ENCODE measurements at regions not wholly inside any gene's neighbourhood (a gene's known extent, or its start where the extent isn't known, plus 50 kb on each side); places are given as distances from the start of the nearest gene placed in this dataset.

GRCh38 chr5:2175842-2176404 lies 293.2 kb upstream of the IRX4 start:
- ChIA-PET CTCF (no interaction called here), POLR2A (no interaction called here)
- Histone ChIP-seq H3K36me3 (ENCODE audit: control insufficient read depth in 4 of 4, insufficient read depth in 4 of 4, low read length in 3 of 4) (no peaks in the 10 kb centered on the region), H3K27me3 (replicated peaks in 2 of 5; ENCODE audit: control insufficient read depth in 4 of 5, insufficient read depth in 5 of 5, low read length in 4 of 5) (peaks cover 0 to 27% (median 4%) of the 10 kb centered on the region in 5 experiments), H3K4me3 (ENCODE audit: control insufficient read depth in 1 of 7, extremely low read depth in 1 of 7, insufficient read depth in 4 of 7, low read depth in 2 of 7, low read length in 6 of 7) (no peak overlapping the region), H3K9me3 (ENCODE audit: control extremely low read depth in 1 of 5, control insufficient read depth in 4 of 5, insufficient read depth in 2 of 5, low read depth in 1 of 5, low read length in 4 of 5) (no peaks in the 10 kb centered on the region), H3K27ac (ENCODE audit: insufficient read depth in 1 of 2, low read depth in 1 of 2, low read length in 2 of 2, poor library complexity in 1 of 2, severe bottlenecking in 2 of 2) (no peak overlapping the region), H3K4me1 (ENCODE audit: control extremely low read depth in 1 of 4, control insufficient read depth in 4 of 4, insufficient read depth in 4 of 4, low read length in 3 of 4) (no peaks in the 10 kb centered on the region)
- no peak for DNase-seq
- 92% methylated on average over 22 of the region's 29 CpGs for WGBS (ENCODE audit: insufficient coverage)

GRCh38 chr5:2175041-2175440 lies 292.3 kb upstream of the IRX4 start:
- no peak for DNase-seq
- WGBS (ENCODE audit: insufficient coverage) = 100% methylated on average over 3 of the region's 14 CpGs
- Histone ChIP-seq H3K9me3 (ENCODE audit: control extremely low read depth in 1 of 5, control insufficient read depth in 4 of 5, insufficient read depth in 2 of 5, low read depth in 1 of 5, low read length in 4 of 5) (no peaks in the 10 kb centered on the region), H3K27me3 (replicated peaks in 2 of 5; ENCODE audit: control insufficient read depth in 4 of 5, insufficient read depth in 5 of 5, low read length in 4 of 5) (peaks cover 0 to 27% (median 4%) of the 10 kb centered on the region in 5 experiments), H3K4me3 (ENCODE audit: control insufficient read depth in 1 of 7, extremely low read depth in 1 of 7, insufficient read depth in 4 of 7, low read depth in 2 of 7, low read length in 6 of 7) (no peak overlapping the region), H3K27ac (ENCODE audit: insufficient read depth in 1 of 2, low read depth in 1 of 2, low read length in 2 of 2, poor library complexity in 1 of 2, severe bottlenecking in 2 of 2) (no peak overlapping the region), H3K4me1 (ENCODE audit: control extremely low read depth in 1 of 4, control insufficient read depth in 4 of 4, insufficient read depth in 4 of 4, low read length in 3 of 4) (no peaks in the 10 kb centered on the region), H3K36me3 (ENCODE audit: control insufficient read depth in 4 of 4, insufficient read depth in 4 of 4, low read length in 3 of 4) (no peaks in the 10 kb centered on the region)
- ChIA-PET POLR2A (no interaction called here), CTCF (no interaction called here)

GRCh38 chr5:2174538-2174937 lies 291.8 kb upstream of the IRX4 start:
- H3K27me3 ChIP-seq (replicated peaks in 2 of 5; ENCODE audit: control insufficient read depth in 4 of 5, insufficient read depth in 5 of 5, low read length in 4 of 5) = peaks cover 0 to 27% (median 4%) of the 10 kb centered on the region in 5 experiments
- ChIA-PET POLR2A (no interaction called here), CTCF (no interaction called here)
- H3K4me1 ChIP-seq (ENCODE audit: control extremely low read depth in 1 of 4, control insufficient read depth in 4 of 4, insufficient read depth in 4 of 4, low read length in 3 of 4) = no peaks in the 10 kb centered on the region
- no peak for DNase-seq
- no peaks in the 10 kb centered on the region for H3K9me3 ChIP-seq (ENCODE audit: control extremely low read depth in 1 of 5, control insufficient read depth in 4 of 5, insufficient read depth in 2 of 5, low read depth in 1 of 5, low read length in 4 of 5)
- no peaks in the 10 kb centered on the region for H3K36me3 ChIP-seq (ENCODE audit: control insufficient read depth in 4 of 4, insufficient read depth in 4 of 4, low read length in 3 of 4)
- 98% methylated on average over 5 of the region's 10 CpGs for WGBS (ENCODE audit: insufficient coverage)
- no peak overlapping the region for H3K27ac ChIP-seq (ENCODE audit: insufficient read depth in 1 of 2, low read depth in 1 of 2, low read length in 2 of 2, poor library complexity in 1 of 2, severe bottlenecking in 2 of 2)
- H3K4me3 ChIP-seq (ENCODE audit: control insufficient read depth in 1 of 7, extremely low read depth in 1 of 7, insufficient read depth in 4 of 7, low read depth in 2 of 7, low read length in 6 of 7) = no peak overlapping the region

GRCh38 chr5:2173151-2173834 lies 290.6 kb upstream of the IRX4 start:
- CTCF ChIA-PET = no interaction called here
- Histone ChIP-seq H3K9me3 (ENCODE audit: control extremely low read depth in 1 of 5, control insufficient read depth in 4 of 5, insufficient read depth in 2 of 5, low read depth in 1 of 5, low read length in 4 of 5) (no peaks in the 10 kb centered on the region), H3K27ac (ENCODE audit: insufficient read depth in 1 of 2, low read depth in 1 of 2, low read length in 2 of 2, poor library complexity in 1 of 2, severe bottlenecking in 2 of 2) (no peak overlapping the region), H3K4me1 (ENCODE audit: control extremely low read depth in 1 of 4, control insufficient read depth in 4 of 4, insufficient read depth in 4 of 4, low read length in 3 of 4) (no peaks in the 10 kb centered on the region), H3K27me3 (replicated peaks in 2 of 5; ENCODE audit: control insufficient read depth in 4 of 5, insufficient read depth in 5 of 5, low read length in 4 of 5) (peaks cover 0 to 27% (median 4%) of the 10 kb centered on the region in 5 experiments), H3K4me3 (ENCODE audit: control insufficient read depth in 1 of 7, extremely low read depth in 1 of 7, insufficient read depth in 4 of 7, low read depth in 2 of 7, low read length in 6 of 7) (no peak overlapping the region), H3K36me3 (ENCODE audit: control insufficient read depth in 4 of 4, insufficient read depth in 4 of 4, low read length in 3 of 4) (no peaks in the 10 kb centered on the region)
- no peak for DNase-seq
- POLR2A ChIA-PET = no interaction called here
- 49% methylated on average over 10 of the region's 11 CpGs for WGBS (ENCODE audit: insufficient coverage)

- no peaks in the 10 kb centered on the region for H3K36me3 ChIP-seq (ENCODE audit: control insufficient read depth in 4 of 4, insufficient read depth in 4 of 4, low read length in 3 of 4)
- H3K4me3 ChIP-seq (ENCODE audit: control insufficient read depth in 1 of 7, extremely low read depth in 1 of 7, insufficient read depth in 4 of 7, low read depth in 2 of 7, low read length in 6 of 7) = no peak overlapping the region
- H3K9me3 ChIP-seq (ENCODE audit: control extremely low read depth in 1 of 5, control insufficient read depth in 4 of 5, insufficient read depth in 2 of 5, low read depth in 1 of 5, low read length in 4 of 5) = no peaks in the 10 kb centered on the region
- no peaks in the 10 kb centered on the region for H3K4me1 ChIP-seq (ENCODE audit: control extremely low read depth in 1 of 4, control insufficient read depth in 4 of 4, insufficient read depth in 4 of 4, low read length in 3 of 4)
- CTCF ChIA-PET = no interaction called here
- WGBS (ENCODE audit: insufficient coverage) = 99% methylated on average over 5 of the region's 5 CpGs
- H3K27me3 ChIP-seq (replicated peaks in 2 of 5; ENCODE audit: control insufficient read depth in 4 of 5, insufficient read depth in 5 of 5, low read length in 4 of 5) = peaks cover 0 to 27% (median 4%) of the 10 kb centered on the region in 5 experiments
- H3K27ac ChIP-seq (ENCODE audit: insufficient read depth in 1 of 2, low read depth in 1 of 2, low read length in 2 of 2, poor library complexity in 1 of 2, severe bottlenecking in 2 of 2) = no peak overlapping the region
- POLR2A ChIA-PET = no interaction called here
- no peak for DNase-seq
These were observed 289.7 kb upstream of the IRX4 start for GRCh38 chr5:2172471-2172870.

GRCh38 chr5:2170761-2171160 lies 288.0 kb upstream of the IRX4 start:
- 75% methylated on average over 7 of the region's 7 CpGs for WGBS (ENCODE audit: insufficient coverage)
- ChIA-PET POLR2A (no interaction called here), CTCF (no interaction called here)
- H3K9me3 ChIP-seq (ENCODE audit: control extremely low read depth in 1 of 5, control insufficient read depth in 4 of 5, insufficient read depth in 2 of 5, low read depth in 1 of 5, low read length in 4 of 5) = no peaks in the 10 kb centered on the region
- H3K27ac ChIP-seq (ENCODE audit: insufficient read depth in 1 of 2, low read depth in 1 of 2, low read length in 2 of 2, poor library complexity in 1 of 2, severe bottlenecking in 2 of 2) = no peak overlapping the region
- H3K27me3 ChIP-seq (replicated peaks in 2 of 5; ENCODE audit: control insufficient read depth in 4 of 5, insufficient read depth in 5 of 5, low read length in 4 of 5) = peaks cover 0 to 25% (median 4%) of the 10 kb centered on the region in 5 experiments
- no peaks in the 10 kb centered on the region for H3K36me3 ChIP-seq (ENCODE audit: control insufficient read depth in 4 of 4, insufficient read depth in 4 of 4, low read length in 3 of 4)
- DNase-seq = no peak
- H3K4me1 ChIP-seq (ENCODE audit: control extremely low read depth in 1 of 4, control insufficient read depth in 4 of 4, insufficient read depth in 4 of 4, low read length in 3 of 4) = no peaks in the 10 kb centered on the region
- no peak overlapping the region for H3K4me3 ChIP-seq (ENCODE audit: control insufficient read depth in 1 of 7, extremely low read depth in 1 of 7, insufficient read depth in 4 of 7, low read depth in 2 of 7, low read length in 6 of 7)

- Histone ChIP-seq H3K4me1 (ENCODE audit: control extremely low read depth in 1 of 4, control insufficient read depth in 4 of 4, insufficient read depth in 4 of 4, low read length in 3 of 4) (no peaks in the 10 kb centered on the region), H3K4me3 (ENCODE audit: control insufficient read depth in 1 of 7, extremely low read depth in 1 of 7, insufficient read depth in 4 of 7, low read depth in 2 of 7, low read length in 6 of 7) (no peak overlapping the region), H3K27me3 (replicated peaks in 2 of 5; ENCODE audit: control insufficient read depth in 4 of 5, insufficient read depth in 5 of 5, low read length in 4 of 5) (peaks cover 0 to 19% (median 4%) of the 10 kb centered on the region in 5 experiments), H3K9me3 (ENCODE audit: control extremely low read depth in 1 of 5, control insufficient read depth in 4 of 5, insufficient read depth in 2 of 5, low read depth in 1 of 5, low read length in 4 of 5) (no peaks in the 10 kb centered on the region), H3K36me3 (ENCODE audit: control insufficient read depth in 4 of 4, insufficient read depth in 4 of 4, low read length in 3 of 4) (no peaks in the 10 kb centered on the region), H3K27ac (ENCODE audit: insufficient read depth in 1 of 2, low read depth in 1 of 2, low read length in 2 of 2, poor library complexity in 1 of 2, severe bottlenecking in 2 of 2) (no peak overlapping the region)
- WGBS (ENCODE audit: insufficient coverage) = 89% methylated on average over 40 of the region's 47 CpGs
- POLR2A ChIA-PET = no interaction called here
- CTCF ChIA-PET = no interaction called here
- no peak for DNase-seq
These were observed 287.4 kb upstream of the IRX4 start for GRCh38 chr5:2169850-2170760.
